SK-N-MC (cell line): ENCODE measurements at regions not wholly inside any gene's neighbourhood (a gene's known extent, or its start where the extent isn't known, plus 50 kb on each side); places are given as distances from the start of the nearest gene placed in this dataset.

ENCODE experiments used
- DNase-seq: peaks from one replicate; pipeline ENCODE4 v3.0.0-alpha.2; 2011; ENCODE audit warnings: low read depth, low spot score
- H3K27ac ChIP-seq: fragments of 200-600 bp; sonication (generic); 2 replicates; pipeline ENCODE4 v1.5.1; 2016; ENCODE audit warnings: mixed run types
- H3K36me3 ChIP-seq: fragments of 200-600 bp; sonication (generic); 2 replicates; pipeline ENCODE4 v1.6.1; 2017; ENCODE audit warnings: antibody characterized with exemption, low read length, mixed read lengths; ENCODE audit not compliant: insufficient read depth
- H3K4me3 ChIP-seq: fragments of 200-600 bp; sonication (generic); 2 replicates; pipeline ENCODE4 v1.5.1; 2016
- H3K9ac ChIP-seq: fragments of 200-600 bp; sonication (generic); 2 replicates; pipeline ENCODE4 v1.8.0; 2017; ENCODE audit warnings: mixed run types, mixed read lengths; ENCODE audit not compliant: insufficient read length
- H3K9me3 ChIP-seq: fragments of 200-600 bp; sonication (generic); 2 replicates; pipeline ENCODE4 v1.6.1; 2017; ENCODE audit warnings: low read depth, mild to moderate bottlenecking, antibody characterized with exemption, low read length, moderate library complexity, mixed read lengths
- EZH2 ChIP-seq: fragments of 200-600 bp; sonication (generic); IDR thresholded peaks from one replicate; pipeline ENCODE4 v1.6.1; 2017; ENCODE audit warnings: antibody characterized with exemption
- FOXP2 ChIP-seq: optimal IDR thresholded peaks from 2 replicates; pipeline ENCODE3; 2011; ENCODE audit warnings: mild to moderate bottlenecking, moderate library complexity; ENCODE audit not compliant: insufficient read depth; ENCODE audit errors: extremely low read length, control extremely low read depth
- POLR2AphosphoS5 ChIP-seq: IDR thresholded peaks from 2 replicates; pipeline ENCODE4 v1.6.1; 2012; ENCODE audit warnings: mild to moderate bottlenecking, low read depth, low read length, borderline replicate concordance

DNA sequence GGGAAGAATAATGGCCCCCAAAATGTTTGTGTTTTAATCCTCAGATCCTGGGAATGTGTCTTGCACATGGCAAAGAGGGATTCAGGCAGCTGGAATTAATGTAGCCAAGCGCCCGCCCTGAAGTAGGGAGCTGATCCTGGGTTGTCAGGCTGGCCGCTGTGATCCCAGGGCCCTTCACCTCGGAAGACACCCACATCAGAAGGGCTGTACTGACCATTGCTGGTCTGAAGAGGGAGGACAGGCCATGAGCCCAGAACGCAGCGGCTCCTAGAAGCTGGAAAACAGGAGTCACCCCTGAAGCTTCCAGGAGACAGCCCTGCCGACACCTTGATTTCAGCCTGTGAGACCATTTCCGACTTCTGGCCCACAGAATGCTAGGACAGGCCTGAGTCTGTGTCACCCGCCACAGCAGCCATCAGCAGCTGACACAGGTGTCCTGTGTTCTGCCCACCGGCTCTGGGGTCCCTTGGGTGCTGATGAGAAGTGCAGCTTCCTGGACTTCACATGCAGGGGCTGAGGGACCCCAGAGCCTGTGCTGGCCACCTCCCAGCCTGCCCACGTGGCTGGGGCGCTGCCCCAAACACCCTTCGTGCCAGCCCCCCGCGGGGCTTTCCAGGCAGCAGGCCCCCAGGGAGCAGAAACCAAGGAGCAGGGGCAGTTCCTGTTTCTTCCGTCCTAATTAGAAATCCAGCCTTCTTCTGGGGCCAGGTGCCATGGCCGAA is 86.3 kb downstream of the ERMARD start:
- Histone ChIP-seq H3K4me3 (no peak overlapping the region), H3K9ac (no peak overlapping the region), H3K27ac (no peak overlapping the region), H3K9me3 (no peaks in the 10 kb centered on the region), H3K36me3 (no peaks in the 10 kb centered on the region)
- DNase-seq = no peak
- TF ChIP-seq POLR2AphosphoS5 (no peak), FOXP2 (no peak), EZH2 (no peak)

DNA sequence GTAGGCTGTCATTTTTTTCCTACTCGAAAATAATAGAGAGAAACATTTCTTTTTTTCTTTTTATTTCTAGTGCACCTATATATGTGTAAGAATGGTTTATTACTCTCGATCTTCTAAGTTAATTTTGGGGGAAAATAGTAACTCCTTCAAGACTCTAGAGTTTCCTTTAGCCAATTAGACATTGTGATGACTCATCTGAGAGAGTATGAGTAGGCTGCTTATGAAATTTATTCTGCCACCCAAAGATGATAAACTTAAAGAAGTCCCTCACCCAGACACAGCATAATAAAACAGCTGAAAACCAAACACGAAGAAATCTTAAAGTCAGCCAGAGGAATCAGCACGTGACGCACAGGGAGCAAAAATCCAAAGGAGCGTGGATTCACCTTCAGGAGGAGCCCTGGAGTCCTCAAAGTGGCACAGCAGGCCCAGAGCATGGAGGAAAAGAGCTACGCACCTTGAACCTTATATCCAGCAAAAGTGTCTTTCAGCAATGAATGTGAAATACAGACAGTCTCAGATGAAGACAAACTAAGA is 81.9 kb downstream of the ERMARD start:
- no peaks in the 10 kb centered on the region for H3K9me3 ChIP-seq
- no peak for DNase-seq
- H3K27ac ChIP-seq = no peak overlapping the region
- H3K4me3 ChIP-seq = no peak overlapping the region
- TF ChIP-seq FOXP2 (no peak), EZH2 (no peak), POLR2AphosphoS5 (no peak)
- no peak overlapping the region for H3K9ac ChIP-seq
- H3K36me3 ChIP-seq = no peaks in the 10 kb centered on the region

DNA sequence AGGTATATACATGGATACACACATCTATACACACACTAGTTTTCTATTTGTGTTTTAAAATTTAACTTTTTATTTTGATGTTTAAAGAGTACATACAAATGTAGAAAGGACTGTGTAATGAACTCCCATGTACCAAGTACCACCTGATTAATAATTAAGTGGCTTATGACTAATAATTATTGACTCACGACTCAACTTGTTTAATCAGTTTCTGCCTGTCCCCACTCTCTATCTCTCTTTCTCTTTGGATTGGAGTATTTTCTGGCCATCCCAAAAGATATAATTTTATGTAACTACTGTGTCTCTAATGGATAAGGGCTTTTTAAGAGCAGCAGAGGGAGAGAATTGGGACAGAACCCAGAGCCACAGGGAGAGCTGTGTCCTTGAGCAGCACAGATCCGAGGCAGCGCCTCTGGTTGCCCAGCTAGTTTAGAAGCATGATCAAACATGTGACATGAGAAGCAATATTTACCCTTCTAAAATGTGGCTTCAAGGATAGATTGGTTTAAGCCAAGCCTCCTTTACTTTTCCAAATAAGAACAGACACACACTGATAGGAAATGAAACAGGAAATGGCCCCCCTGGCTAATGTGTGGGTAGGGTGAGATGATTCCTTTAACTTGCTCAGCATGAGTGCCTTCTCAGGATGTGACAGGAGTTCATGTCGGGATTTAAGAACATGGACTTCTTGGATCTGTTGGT is 81.0 kb downstream of the ERMARD start:
- H3K36me3 ChIP-seq = no peaks in the 10 kb centered on the region
- no peaks in the 10 kb centered on the region for H3K9me3 ChIP-seq
- peak overlapping the region; percentile 20; the same call in 1 of the 2 replicates for H3K4me3 ChIP-seq
- DNase-seq = peak; percentile 20
- TF ChIP-seq FOXP2 (no peak), EZH2 (no peak), POLR2AphosphoS5 (no peak; the same call in 1 of the 2 replicates)
- H3K27ac ChIP-seq = no peak overlapping the region
- H3K9ac ChIP-seq = no peak overlapping the region

DNA sequence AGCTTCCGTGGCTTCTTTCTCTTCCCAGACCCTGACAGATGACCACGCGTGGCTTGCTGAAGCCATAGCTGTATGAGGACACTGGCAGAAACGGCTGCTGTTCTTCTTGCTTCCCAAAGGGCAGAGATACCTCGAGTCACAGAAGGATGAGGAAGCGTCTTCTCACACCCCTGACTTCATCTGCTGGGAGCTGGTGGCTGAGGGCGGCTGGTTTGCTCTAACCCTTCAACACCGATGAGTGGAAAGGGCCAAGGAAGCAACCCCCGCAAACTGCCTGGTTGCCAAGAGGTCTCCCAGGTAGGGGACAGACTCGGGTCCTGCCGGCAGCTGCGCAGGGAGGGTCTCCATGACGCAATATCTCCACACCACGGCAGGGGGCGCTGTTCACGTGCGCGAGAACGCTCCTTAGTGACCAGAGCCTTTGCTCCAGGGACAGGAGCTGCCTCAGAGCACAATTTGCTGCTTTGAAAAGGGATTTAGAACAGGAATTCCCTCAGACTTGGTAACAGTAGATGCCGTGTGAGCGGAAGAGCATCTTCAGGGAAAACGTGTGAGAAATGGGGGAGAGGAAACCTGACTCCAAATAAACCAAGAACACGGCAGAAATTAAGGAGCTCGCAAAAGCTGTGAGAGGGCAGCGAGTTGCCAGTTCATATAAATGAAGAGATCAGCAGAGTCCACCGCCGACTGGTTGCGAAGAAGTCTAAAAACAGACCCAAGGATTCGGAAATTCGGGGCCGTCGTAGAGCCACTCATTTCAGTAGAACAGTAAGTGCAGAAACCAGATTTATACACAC is 80.2 kb downstream of the ERMARD start:
- Histone ChIP-seq H3K36me3 (no peaks in the 10 kb centered on the region), H3K9me3 (no peaks in the 10 kb centered on the region), H3K9ac (no peak overlapping the region), H3K4me3 (no peak overlapping the region), H3K27ac (no peak overlapping the region)
- DNase-seq = no peak
- no peak for TF ChIP-seq EZH2
- TF ChIP-seq POLR2AphosphoS5 = no peak
- TF ChIP-seq FOXP2 = no peak
